ENCODE measurements at regions not wholly inside any gene's neighbourhood (a gene's known extent, or its start where the extent isn't known, plus 50 kb on each side); places are given as distances from the start of the nearest gene placed in this dataset.

DNA sequence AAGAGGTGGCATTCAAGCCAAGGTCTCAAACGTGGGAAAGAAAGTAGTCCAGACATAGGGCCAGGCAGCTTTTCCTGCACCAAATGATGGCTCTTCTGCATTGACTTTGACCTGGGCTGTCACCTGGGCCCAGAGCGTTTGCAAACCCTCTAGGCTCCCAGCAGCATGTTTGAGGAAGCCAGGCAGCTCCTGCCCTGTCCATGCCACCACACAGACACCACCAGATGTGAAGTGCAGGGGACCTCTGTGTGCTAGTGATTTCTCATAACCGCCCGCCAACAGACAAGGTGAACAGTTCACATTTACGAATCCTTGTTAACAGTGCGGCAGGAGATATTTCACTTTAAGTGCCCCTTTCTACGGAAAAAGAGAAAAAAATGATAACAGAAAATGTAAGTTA, 49.8 kb upstream of the FAM222A start:
- TF ChIP-seq, protein P1, sequence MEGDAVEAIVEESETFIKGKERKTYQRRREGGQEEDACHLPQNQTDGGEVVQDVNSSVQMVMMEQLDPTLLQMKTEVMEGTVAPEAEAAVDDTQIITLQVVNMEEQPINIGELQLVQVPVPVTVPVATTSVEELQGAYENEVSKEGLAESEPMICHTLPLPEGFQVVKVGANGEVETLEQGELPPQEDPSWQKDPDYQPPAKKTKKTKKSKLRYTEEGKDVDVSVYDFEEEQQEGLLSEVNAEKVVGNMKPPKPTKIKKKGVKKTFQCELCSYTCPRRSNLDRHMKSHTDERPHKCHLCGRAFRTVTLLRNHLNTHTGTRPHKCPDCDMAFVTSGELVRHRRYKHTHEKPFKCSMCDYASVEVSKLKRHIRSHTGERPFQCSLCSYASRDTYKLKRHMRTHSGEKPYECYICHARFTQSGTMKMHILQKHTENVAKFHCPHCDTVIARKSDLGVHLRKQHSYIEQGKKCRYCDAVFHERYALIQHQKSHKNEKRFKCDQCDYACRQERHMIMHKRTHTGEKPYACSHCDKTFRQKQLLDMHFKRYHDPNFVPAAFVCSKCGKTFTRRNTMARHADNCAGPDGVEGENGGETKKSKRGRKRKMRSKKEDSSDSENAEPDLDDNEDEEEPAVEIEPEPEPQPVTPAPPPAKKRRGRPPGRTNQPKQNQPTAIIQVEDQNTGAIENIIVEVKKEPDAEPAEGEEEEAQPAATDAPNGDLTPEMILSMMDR (IDR thresholded peaks at IDR 0.05): no peak
- no peak for TF ChIP-seq EZH2 (IDR thresholded peaks at IDR 0.05)

Measured in neural progenitor cell (in vitro differentiated cells).